HepG2 (cell line): ENCODE measurements at regions not wholly inside any gene's neighbourhood (a gene's known extent, or its start where the extent isn't known, plus 50 kb on each side); places are given as distances from the start of the nearest gene placed in this dataset.
A peak's percentile ranks its signal among the peaks of the same experiment; 100 is the strongest.

Experiments used
- ATAC-seq: fragments of 200-7000 bp; cut with Tn5 transposase; 3 replicates; pipeline ENCODE4 v1.9.1; 2020; ENCODE audit warnings: mild to moderate bottlenecking, moderate library complexity
- BruUV-seq: library from RNA; stranded (reverse); fragments of 400-500 nt; replicated peaks from 2 replicates; lab custom pipeline; 2021; lab: Mats Ljungman, UMichigan
- CTCF ChIA-PET: fragments of 300-600 bp; formaldehyde crosslinking; extraction: SDS; loops from one replicate; lab custom pipeline; 2021; ENCODE audit warnings: low total read pairs, inconsistent platforms, low intra/inter-chr PET ratio; lab: Yijun Ruan, JAX
- POLR2A ChIA-PET: fragments of 350-600 bp; sonication (Branson Sonifier 250); formaldehyde crosslinking; loops from one replicate; lab custom pipeline; 2020; ENCODE audit warnings: antibody characterized with exemption, inconsistent platforms; lab: Yijun Ruan, JAX
- DNase-seq: peaks from one replicate; pipeline ENCODE4 v3.0.0-alpha.2; 2015; ENCODE audit warnings: low spot score
- FAIRE-seq: peaks from 3 replicates; lab custom pipeline; 2011; peaks lifted over from hg19 to GRCh38; lab: Jason Lieb, UNC
- H2AFZ ChIP-seq: one replicate; pipeline ENCODE4 v1.6.1; 2011; ENCODE audit warnings: low read length, inconsistent platforms
- H3K27ac ChIP-seq: fragments of 300-600 bp; 3 replicates; pipeline ENCODE4 v1.8.0; 2011; ENCODE audit warnings: mixed run types, mild to moderate bottlenecking, mixed read lengths, low read length, inconsistent platforms; ENCODE audit not compliant: insufficient read depth; ENCODE audit errors: extremely low read length
- H3K27me3 ChIP-seq, 2 experiments: fragments of 200-600 bp in 1 of 2; 2 replicates in 1 of 2; 3 replicates in 1 of 2; pipeline versions ENCODE4 v1.6.0 to v1.8.0; 2011; ENCODE audit warnings: low read length in 2 of 2, mild to moderate bottlenecking in 2 of 2, moderate library complexity in 2 of 2, inconsistent platforms in 1 of 2; ENCODE audit not compliant: insufficient read depth in 2 of 2, control insufficient read depth in 1 of 2
- H3K36me3 ChIP-seq, 2 experiments: fragments of 200-600 bp in 1 of 2; replicated peaks in 1 of 2; 2 replicates in 1 of 2; 3 replicates in 1 of 2; pipeline versions ENCODE4 v1.5.1 to v1.8.0; 2011; ENCODE audit warnings: low read length in 2 of 2, inconsistent platforms in 1 of 2; ENCODE audit not compliant: insufficient read depth in 2 of 2, control insufficient read depth in 1 of 2
- H3K4me1 ChIP-seq: 2 replicates; pipeline ENCODE4 v1.5.1; 2012; ENCODE audit warnings: low read length, inconsistent platforms; ENCODE audit not compliant: insufficient read depth
- H3K4me2 ChIP-seq: 2 replicates; pipeline ENCODE4 v1.6.0; 2011; ENCODE audit warnings: low read depth, low read length, inconsistent platforms
- H3K4me3 ChIP-seq, 3 experiments: fragments of 200-600 bp in 1 of 3; sonication (generic), shearing (Covaris generic) in 1 of 3; replicated peaks in 1 of 3; 2 replicates each; pipeline ENCODE4 v1.5.1; 2011 to 2016; ENCODE audit warnings: low read length in 3 of 3, inconsistent platforms in 2 of 3, low read depth in 2 of 3, mild to moderate bottlenecking in 2 of 3, control low read depth in 1 of 3, mixed read lengths in 1 of 3; ENCODE audit not compliant: insufficient read depth in 1 of 3
- H3K79me2 ChIP-seq: one replicate; pipeline ENCODE4 v1.6.1; 2011; ENCODE audit warnings: low read length, inconsistent platforms; ENCODE audit not compliant: insufficient read depth
- H3K9ac ChIP-seq: 2 replicates; pipeline ENCODE4 v1.6.0; 2011; ENCODE audit warnings: mild to moderate bottlenecking, low read depth, low read length, inconsistent platforms; ENCODE audit not compliant: insufficient read depth
- H3K9me3 ChIP-seq: 2 replicates; pipeline ENCODE4 v1.5.1; 2012; ENCODE audit warnings: mild to moderate bottlenecking, low read length
- H4K20me1 ChIP-seq: 2 replicates; pipeline ENCODE4 v1.6.0; 2011; ENCODE audit warnings: inconsistent platforms, mild to moderate bottlenecking, low read length, moderate library complexity; ENCODE audit not compliant: insufficient read depth
- MAFF ChIP-seq: IDR thresholded peaks from 2 replicates; pipeline ENCODE4 v1.6.1; 2011; ENCODE audit warnings: low read depth, low read length, improper control_type of control experiment
- MAFK ChIP-seq, 2 experiments: IDR thresholded peaks in 1 of 2; conservative IDR thresholded peaks in 1 of 2; 2 replicates each; pipeline ENCODE4 v1.6.1; 2011; ENCODE audit warnings: improper control_type of control experiment in 2 of 2, low read length in 2 of 2
- NONO ChIP-seq, 2 experiments: fragments of 450-650 bp in 1 of 2; sonication (generic) in 1 of 2; formaldehyde crosslinking in 1 of 2; IDR thresholded peaks in 1 of 2; conservative IDR thresholded peaks in 1 of 2; 2 replicates each; pipeline versions ENCODE4 v1.6.1 to v1.8.0; 2017 to 2022; ENCODE audit warnings: mild to moderate bottlenecking in 1 of 2, missing genetic modification reagents in 1 of 2, moderate library complexity in 1 of 2
- PRPF4 ChIP-seq: fragments of 200-400 bp; formaldehyde crosslinking; IDR thresholded peaks from 2 replicates; pipeline ENCODE4 v1.6.1; 2016; ENCODE audit warnings: low read length, low read depth; ENCODE audit not compliant: poor library complexity, severe bottlenecking
- SRY ChIP-seq: sonication (generic); formaldehyde crosslinking; IDR thresholded peaks from 2 replicates; pipeline ENCODE4 v1.8.0; 2022; ENCODE audit warnings: mild to moderate bottlenecking, missing genetic modification reagents
- ZFP36 ChIP-seq: fragments of 150-350 bp; IDR thresholded peaks from 2 replicates; pipeline ENCODE4 v1.6.1; 2018; ENCODE audit warnings: borderline replicate concordance, low read length, low read depth; ENCODE audit not compliant: partially characterized antibody
- WGBS: methylation state at CpG from one replicate; pipeline ENCODE4 v1.1.6; 2017; ENCODE audit warnings: low lambda C conversion rate; 5-methylcytosine and 5-hydroxymethylcytosine counted together
- in situ Hi-C: cut with HindIII; loops from 2 replicates; pipeline ENCODE4 v1.10.0; 2017; ENCODE audit warnings: low pct_unique_long_range_greater_than_20kb; ENCODE audit not compliant: extremely low pct_ligation_motif_present
- intact Hi-C: fragments of 100-400 bp; cut with micrococcal nuclease; formaldehyde crosslinking; loops from one replicate; pipeline ENCODE4 v1.10.0; 2022; ENCODE audit not compliant: unreplicated experiment

- TF ChIP-seq NONO (IDR thresholded peaks at IDR 0.05) (no peak), NONO (CRISPR knock-in tag; conservative IDR thresholded peaks at IDR 0.05) (no peak), ZFP36 (no peak), PRPF4 (no peak)
- TF ChIP-seq, all 625 proteins: peak for 0
Measured at GRCh38 chr7:70919481-70920073, 212.4 kb upstream of the GALNT17 start (continued).

GRCh38 chr7:70920876-70921275 is 211.1 kb upstream of the GALNT17 start:
- Histone ChIP-seq H3K27ac (no peak overlapping the region), H4K20me1 (no peaks in the 10 kb centered on the region), H3K4me3 (no peak overlapping the region), H3K27me3 (peaks cover 0 to 5% of the 10 kb centered on the region in 2 experiments; a peak in 1 of 5 replicates), H3K4me1 (no peaks in the 10 kb centered on the region), H3K9ac (no peak overlapping the region)
- CTCF ChIA-PET = no interaction called here
- WGBS = 6% methylated on average over 1 of the region's 1 CpG
- intact Hi-C loops = no loop called here
- POLR2A ChIA-PET = no interaction called here
- TF ChIP-seq MAFK (conservative IDR thresholded peaks at IDR 0.05 in 1 of 2, IDR thresholded peaks at IDR 0.05 in 1 of 2; ENCODE audit: low read length in 2 of 2) = peak; percentile 80 to 86
- TF ChIP-seq SRY = no peak
- TF ChIP-seq MAFF = peak; percentile 63
- TF ChIP-seq, all 625 proteins: peak for 2
- H3K36me3 ChIP-seq = no peaks in the 10 kb centered on the region
- BruUV-seq = no TSS peak
- in situ Hi-C loops = no loop called here
- no peaks in the 10 kb centered on the region for H3K79me2 ChIP-seq
- H2AFZ ChIP-seq = no peak overlapping the region
- ATAC-seq (no peak), DNase-seq (no peak), FAIRE-seq (no peak)
- H3K9me3 ChIP-seq = no peaks in the 10 kb centered on the region
- H3K4me2 ChIP-seq = no peak overlapping the region
